ENCODE measurements at regions not wholly inside any gene's neighbourhood (a gene's known extent, or its start where the extent isn't known, plus 50 kb on each side); places are given as distances from the start of the nearest gene placed in this dataset.

DNA sequence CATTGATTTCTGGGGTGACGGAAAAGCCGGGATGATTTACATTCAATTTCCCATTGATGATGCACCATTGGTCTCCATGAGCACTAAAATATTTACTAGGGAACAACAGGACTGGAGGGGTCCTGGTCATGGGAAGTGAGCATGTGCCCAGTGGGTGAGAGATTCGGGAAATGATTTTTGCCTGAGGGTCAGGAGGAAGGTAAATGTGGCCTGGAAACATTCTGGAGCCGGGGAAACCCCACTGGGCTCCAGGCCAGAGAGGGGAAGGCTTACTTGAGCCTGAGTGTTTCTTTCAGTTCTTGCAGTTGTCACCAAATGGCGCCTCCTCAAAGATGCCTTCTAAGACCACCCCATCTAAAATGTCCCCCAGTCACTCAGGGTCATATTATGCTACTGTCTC, 532.3 kb upstream of the TBX3 start:
- Histone ChIP-seq H3K79me2 (ENCODE audit: insufficient read depth, low read length) (no peaks in the 10 kb centered on the region), H4K20me1 (ENCODE audit: insufficient read depth, low read length) (no peaks in the 10 kb centered on the region), H3K4me2 (replicated peaks; ENCODE audit: extremely low read depth, low read length, poor library complexity, severe bottlenecking) (no peak overlapping the region), H3K27me3 (ENCODE audit: control insufficient read depth in 2 of 2, insufficient read depth in 2 of 2, low read length in 2 of 2) (no peaks in the 10 kb centered on the region), H3K4me1 (ENCODE audit: control insufficient read depth in 1 of 2, insufficient read depth in 2 of 2, low read length in 2 of 2) (no peaks in the 10 kb centered on the region), H3K4me3 (replicated peaks in 1 of 3; ENCODE audit: low read depth in 2 of 3, low read length in 3 of 3) (no peak overlapping the region), H3K9me3 (replicated peaks in 1 of 2; ENCODE audit: control insufficient read depth in 1 of 2, insufficient read depth in 1 of 2, low read length in 2 of 2) (no peaks in the 10 kb centered on the region), H2AFZ (ENCODE audit: insufficient read depth, low read depth, low read length, poor library complexity, severe bottlenecking) (no peak overlapping the region), H3K27ac (ENCODE audit: low read depth in 1 of 2, low read length in 2 of 2) (no peak overlapping the region), H3K9ac (ENCODE audit: insufficient read depth, low read length, poor library complexity, severe bottlenecking) (no peak overlapping the region), H3K36me3 (replicated peaks in 1 of 2; ENCODE audit: control insufficient read depth in 1 of 2, insufficient read depth in 2 of 2, low read length in 2 of 2) (no peaks in the 10 kb centered on the region)
- TF ChIP-seq, protein P1, sequence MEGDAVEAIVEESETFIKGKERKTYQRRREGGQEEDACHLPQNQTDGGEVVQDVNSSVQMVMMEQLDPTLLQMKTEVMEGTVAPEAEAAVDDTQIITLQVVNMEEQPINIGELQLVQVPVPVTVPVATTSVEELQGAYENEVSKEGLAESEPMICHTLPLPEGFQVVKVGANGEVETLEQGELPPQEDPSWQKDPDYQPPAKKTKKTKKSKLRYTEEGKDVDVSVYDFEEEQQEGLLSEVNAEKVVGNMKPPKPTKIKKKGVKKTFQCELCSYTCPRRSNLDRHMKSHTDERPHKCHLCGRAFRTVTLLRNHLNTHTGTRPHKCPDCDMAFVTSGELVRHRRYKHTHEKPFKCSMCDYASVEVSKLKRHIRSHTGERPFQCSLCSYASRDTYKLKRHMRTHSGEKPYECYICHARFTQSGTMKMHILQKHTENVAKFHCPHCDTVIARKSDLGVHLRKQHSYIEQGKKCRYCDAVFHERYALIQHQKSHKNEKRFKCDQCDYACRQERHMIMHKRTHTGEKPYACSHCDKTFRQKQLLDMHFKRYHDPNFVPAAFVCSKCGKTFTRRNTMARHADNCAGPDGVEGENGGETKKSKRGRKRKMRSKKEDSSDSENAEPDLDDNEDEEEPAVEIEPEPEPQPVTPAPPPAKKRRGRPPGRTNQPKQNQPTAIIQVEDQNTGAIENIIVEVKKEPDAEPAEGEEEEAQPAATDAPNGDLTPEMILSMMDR (IDR thresholded peaks at IDR 0.05): no peak
- Mint-ChIP-seq H3K4me1 (no peaks in the 10 kb centered on the region), H3K27me3 (ENCODE audit: low read depth in 3 of 3) (no peaks in the 10 kb centered on the region), H3K36me3 (no peaks in the 10 kb centered on the region), H3K9me3 (peaks cover 0 to 4% (median 0%) of the 10 kb centered on the region in 7 donors), H3K27ac (no peak overlapping the region), H3K4me3 (no peak overlapping the region)
- intact Hi-C loops (cut with micrococcal nuclease): no loop called here
- DNase-seq: no peak
- 83% methylated on average over 2 of the region's 5 CpGs for WGBS (ENCODE audit: insufficient coverage)

GRCh38 chr12:115215544-115215943, 531.6 kb upstream of the TBX3 start:
- no peak for DNase-seq
- no CpG with 5 or more reads among the region's 3 CpGs for WGBS (ENCODE audit: insufficient coverage)
- Histone ChIP-seq H3K79me2 (ENCODE audit: insufficient read depth, low read length) (no peaks in the 10 kb centered on the region), H2AFZ (ENCODE audit: insufficient read depth, low read depth, low read length, poor library complexity, severe bottlenecking) (no peak overlapping the region), H3K4me2 (replicated peaks; ENCODE audit: extremely low read depth, low read length, poor library complexity, severe bottlenecking) (no peak overlapping the region), H3K4me3 (replicated peaks in 1 of 3; ENCODE audit: low read depth in 2 of 3, low read length in 3 of 3) (no peak overlapping the region), H3K27ac (ENCODE audit: low read depth in 1 of 2, low read length in 2 of 2) (no peak overlapping the region), H3K4me1 (ENCODE audit: control insufficient read depth in 1 of 2, insufficient read depth in 2 of 2, low read length in 2 of 2) (no peaks in the 10 kb centered on the region), H3K36me3 (replicated peaks in 1 of 2; ENCODE audit: control insufficient read depth in 1 of 2, insufficient read depth in 2 of 2, low read length in 2 of 2) (no peaks in the 10 kb centered on the region), H3K27me3 (ENCODE audit: control insufficient read depth in 2 of 2, insufficient read depth in 2 of 2, low read length in 2 of 2) (no peaks in the 10 kb centered on the region), H3K9me3 (replicated peaks in 1 of 2; ENCODE audit: control insufficient read depth in 1 of 2, insufficient read depth in 1 of 2, low read length in 2 of 2) (no peaks in the 10 kb centered on the region), H4K20me1 (ENCODE audit: insufficient read depth, low read length) (no peaks in the 10 kb centered on the region), H3K9ac (ENCODE audit: insufficient read depth, low read length, poor library complexity, severe bottlenecking) (no peak overlapping the region)
- peaks cover 0 to 4% (median 0%) of the 10 kb centered on the region in 7 donors for H3K9me3 Mint-ChIP-seq
- intact Hi-C loops (cut with micrococcal nuclease): no loop called here
- no peak overlapping the region for H3K4me3 Mint-ChIP-seq
- H3K27ac Mint-ChIP-seq: no peak overlapping the region
- no peaks in the 10 kb centered on the region for H3K36me3 Mint-ChIP-seq
- TF ChIP-seq, protein P1 (IDR thresholded peaks at IDR 0.05): no peak
- no peaks in the 10 kb centered on the region for H3K27me3 Mint-ChIP-seq (ENCODE audit: low read depth in 3 of 3)
- no peaks in the 10 kb centered on the region for H3K4me1 Mint-ChIP-seq
